H1 (cell line): ENCODE measurements at regions not wholly inside any gene's neighbourhood (a gene's known extent, or its start where the extent isn't known, plus 50 kb on each side); places are given as distances from the start of the nearest gene placed in this dataset.
"Not testable (repeated sequence)": the region's sequence is repeated elsewhere in the genome, so short reads cannot be mapped to it uniquely, and the experiment has no call there.

Source experiments
- CTCF ChIA-PET: fragments of 300-600 bp; sonication (Branson Sonifier 250); formaldehyde crosslinking; loops from one replicate; lab custom pipeline; 2021; ENCODE audit not compliant: partially characterized antibody; lab: Charles Lee
- POLR2A ChIA-PET: fragments of 300-600 bp; sonication (Branson Sonifier 250); formaldehyde crosslinking; loops from one replicate; lab custom pipeline; 2021; ENCODE audit warnings: inconsistent platforms; ENCODE audit not compliant: partially characterized antibody; lab: Charles Lee
- DNase-seq, 2 experiments: peaks; one replicate each; pipeline versions ENCODE4 v3.0.0 to v3.0.0-alpha.2; 2010 to 2022; ENCODE audit warnings: low spot score in 2 of 2, low read depth in 1 of 2, mixed read lengths in 1 of 2
- FAIRE-seq: peaks from 2 replicates; lab custom pipeline; 2011; peaks lifted over from hg19 to GRCh38; lab: Jason Lieb, UNC
- H2AFZ ChIP-seq: 2 replicates; pipeline ENCODE4 v1.8.1; 2012; ENCODE audit warnings: low read length, inconsistent platforms
- H2AK5ac ChIP-seq: 2 replicates; pipeline ENCODE4 v1.6.1; 2013; ENCODE audit warnings: low read depth, low read length
- H2BK120ac ChIP-seq: replicated peaks from 2 replicates; pipeline ENCODE3; 2013; ENCODE audit warnings: low read depth, low read length, inconsistent platforms
- H2BK12ac ChIP-seq: 2 replicates; pipeline ENCODE4 v1.6.1; 2013; ENCODE audit warnings: low read depth, low read length
- H2BK15ac ChIP-seq: 2 replicates; pipeline ENCODE4 v1.6.1; 2013; ENCODE audit warnings: low read length
- H2BK20ac ChIP-seq: 2 replicates; pipeline ENCODE4 v1.6.1; 2013; ENCODE audit warnings: low read length
- H2BK5ac ChIP-seq: 2 replicates; pipeline ENCODE4 v1.6.1; 2013; ENCODE audit warnings: low read depth, low read length
- H3K14ac ChIP-seq: 2 replicates; pipeline ENCODE4 v1.6.1; 2013; ENCODE audit warnings: inconsistent platforms; ENCODE audit not compliant: insufficient read length
- H3K18ac ChIP-seq: 2 replicates; pipeline ENCODE4 v1.6.1; 2013; ENCODE audit warnings: low read length; ENCODE audit errors: extremely low read depth
- H3K23ac ChIP-seq: 2 replicates; pipeline ENCODE4 v1.6.1; 2013; ENCODE audit warnings: inconsistent platforms; ENCODE audit not compliant: insufficient read length
- H3K23me2 ChIP-seq: 2 replicates; pipeline ENCODE4 v1.6.1; 2013; ENCODE audit warnings: low read depth, low read length
- H3K27ac ChIP-seq: 2 replicates; pipeline ENCODE4 v1.6.1; 2011; ENCODE audit warnings: low read depth, low read length, inconsistent platforms
- H3K27me3 ChIP-seq, 4 experiments: replicated peaks in 1 of 4; 1 replicate in 1 of 4; 2 replicates in 3 of 4; pipeline versions ENCODE4 v1.6.1 to v1.8.1; 2011 to 2013; ENCODE audit warnings: low read length in 3 of 4, mild to moderate bottlenecking in 3 of 4, inconsistent platforms in 2 of 4, mixed read lengths in 2 of 4, moderate library complexity in 1 of 4; ENCODE audit not compliant: control insufficient read depth in 3 of 4, insufficient read depth in 3 of 4; ENCODE audit errors: extremely low read depth in 1 of 4
- H3K36me3 ChIP-seq, 4 experiments: 2 replicates each; pipeline versions ENCODE4 v1.6.1 to v1.8.1; 2011 to 2013; ENCODE audit warnings: mild to moderate bottlenecking in 4 of 4, low read length in 3 of 4, moderate library complexity in 2 of 4, control low read depth in 1 of 4, inconsistent platforms in 1 of 4; ENCODE audit not compliant: insufficient read depth in 4 of 4, control insufficient read depth in 2 of 4
- H3K4ac ChIP-seq: replicated peaks from 2 replicates; pipeline ENCODE3; 2013; ENCODE audit warnings: low read length, low read depth, mixed read lengths, inconsistent platforms; ENCODE audit not compliant: insufficient read length
- H3K4me1 ChIP-seq, 4 experiments: replicated peaks in 1 of 4; 1 replicate in 1 of 4; 2 replicates in 3 of 4; pipeline versions ENCODE4 v1.6.1 to v1.8.1; 2011 to 2013; ENCODE audit warnings: low read length in 3 of 4, inconsistent platforms in 2 of 4, mixed read lengths in 1 of 4; ENCODE audit not compliant: insufficient read depth in 4 of 4, control insufficient read depth in 3 of 4
- H3K4me2 ChIP-seq, 2 experiments: 2 replicates each; pipeline versions ENCODE4 v1.6.1 to v1.8.1; 2011 to 2013; ENCODE audit warnings: low read depth in 2 of 2, low read length in 2 of 2, control low read depth in 1 of 2, inconsistent platforms in 1 of 2, mild to moderate bottlenecking in 1 of 2; ENCODE audit not compliant: insufficient read depth in 1 of 2
- H3K4me3 ChIP-seq, 4 experiments: fragments of 200-600, 300-600 bp in 1 of 4; sonication (generic), shearing (Covaris generic), sonication (Bioruptor Twin) in 1 of 4; 2 replicates each; pipeline versions ENCODE4 v1.5.1 to v1.8.1; 2011 to 2016; ENCODE audit warnings: low read length in 4 of 4, low read depth in 3 of 4, control low read depth in 2 of 4, inconsistent platforms in 2 of 4, mild to moderate bottlenecking in 2 of 4, mixed read lengths in 1 of 4, moderate library complexity in 1 of 4; ENCODE audit not compliant: insufficient read depth in 2 of 4; ENCODE audit errors: extremely low read depth in 1 of 4
- H3K56ac ChIP-seq: replicated peaks from 2 replicates; pipeline ENCODE3; 2013; ENCODE audit warnings: low read depth, mild to moderate bottlenecking, mixed read lengths, low read length, inconsistent platforms; ENCODE audit not compliant: insufficient read length
- H3K79me1 ChIP-seq: 2 replicates; pipeline ENCODE4 v1.6.1; 2013; ENCODE audit warnings: low read depth, low read length, control low read depth
- H3K79me2 ChIP-seq, 2 experiments: 2 replicates each; pipeline versions ENCODE4 v1.6.1 to v1.8.1; 2012 to 2013; ENCODE audit warnings: low read length in 2 of 2, mild to moderate bottlenecking in 2 of 2, inconsistent platforms in 1 of 2; ENCODE audit not compliant: insufficient read depth in 2 of 2, control insufficient read depth in 1 of 2
- H3K9ac ChIP-seq, 4 experiments: replicated peaks in 1 of 4; 1 replicate in 1 of 4; 2 replicates in 3 of 4; pipeline versions ENCODE4 v1.6.1 to v1.8.1; 2011 to 2013; ENCODE audit warnings: low read depth in 3 of 4, low read length in 3 of 4, control low read depth in 2 of 4, mild to moderate bottlenecking in 2 of 4, moderate library complexity in 2 of 4, inconsistent platforms in 1 of 4; ENCODE audit errors: extremely low read depth in 1 of 4
- H3K9me3 ChIP-seq, 2 experiments: 2 replicates each; pipeline versions ENCODE4 v1.6.1 to v1.8.1; 2012 to 2013; ENCODE audit warnings: mild to moderate bottlenecking in 2 of 2, moderate library complexity in 2 of 2, control low read depth in 1 of 2, inconsistent platforms in 1 of 2, low read depth in 1 of 2, low read length in 1 of 2, mixed read lengths in 1 of 2; ENCODE audit not compliant: insufficient read depth in 2 of 2
- H4K20me1 ChIP-seq, 2 experiments: replicated peaks in 1 of 2; 2 replicates each; pipeline versions ENCODE3 to v1.8.1; 2011 to 2013; ENCODE audit warnings: inconsistent platforms in 2 of 2, low read length in 2 of 2, mild to moderate bottlenecking in 1 of 2; ENCODE audit not compliant: insufficient read depth in 2 of 2, control insufficient read depth in 1 of 2
- H4K5ac ChIP-seq: 2 replicates; pipeline ENCODE4 v1.6.1; 2013; ENCODE audit warnings: low read length, low read depth, mixed read lengths, inconsistent platforms; ENCODE audit not compliant: insufficient read length
- H4K8ac ChIP-seq: 2 replicates; pipeline ENCODE4 v1.8.0; 2013; ENCODE audit warnings: mild to moderate bottlenecking, moderate library complexity, low read length, inconsistent platforms; ENCODE audit not compliant: insufficient read depth; ENCODE audit errors: extremely low read depth
- H4K91ac ChIP-seq: replicated peaks from 2 replicates; pipeline ENCODE3; 2013; ENCODE audit warnings: low read length, mixed read lengths, inconsistent platforms; ENCODE audit not compliant: insufficient read length
- WGBS, 2 experiments: shearing (Covaris generic) in 1 of 2; methylation state at CpG; one replicate each; pipeline versions ENCODE4 v1.1.6 to v1.1.7; 2013 to 2015; ENCODE audit warnings: low lambda C conversion rate in 2 of 2, mixed read lengths in 2 of 2, inconsistent platforms in 1 of 2, low coverage in 1 of 2, missing lambda C conversion rate in 1 of 2; ENCODE audit not compliant: insufficient replicate concordance in 2 of 2, insufficient coverage in 1 of 2, insufficient read length in 1 of 2; ENCODE audit errors: extremely low coverage in 1 of 2, missing lambda C conversion rate in 1 of 2; 5-methylcytosine and 5-hydroxymethylcytosine counted together

DNA sequence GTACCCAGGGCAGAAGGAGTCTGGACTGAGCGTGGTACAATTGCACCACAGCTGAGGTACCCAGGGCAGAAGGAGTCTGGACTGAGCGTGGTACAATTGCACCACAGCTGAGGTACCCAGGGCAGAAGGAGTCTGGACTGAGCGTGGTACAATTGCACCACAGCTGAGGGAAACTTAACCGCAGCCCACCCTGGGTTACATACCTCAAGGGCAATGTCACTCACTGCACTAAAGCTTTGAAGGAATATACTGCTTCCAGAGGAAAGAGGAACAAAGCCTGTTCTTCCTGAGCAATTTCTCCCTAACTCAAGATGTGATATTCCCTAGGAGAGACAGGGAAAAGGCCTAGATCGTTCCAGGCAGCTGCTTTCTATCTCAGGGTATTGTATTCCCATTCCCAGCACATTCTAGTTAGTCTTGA, 411.4 kb downstream of the LTN1 start:
- FAIRE-seq, H2AK5ac ChIP-seq, H3K23ac ChIP-seq, H3K79me2 ChIP-seq, H3K27me3 ChIP-seq, H3K27ac ChIP-seq, H2BK5ac ChIP-seq, H3K9me3 ChIP-seq, H3K79me1 ChIP-seq, H3K4me1 ChIP-seq, CTCF ChIA-PET, H3K56ac ChIP-seq, H3K23me2 ChIP-seq, H3K14ac ChIP-seq, H4K5ac ChIP-seq, H3K36me3 ChIP-seq, H4K20me1 ChIP-seq, H3K4ac ChIP-seq, H3K18ac ChIP-seq, H4K8ac ChIP-seq, DNase-seq, H3K4me3 ChIP-seq, H2BK15ac ChIP-seq, POLR2A ChIA-PET, H2BK20ac ChIP-seq, H4K91ac ChIP-seq, H3K9ac ChIP-seq, H3K4me2 ChIP-seq, H2BK120ac ChIP-seq: not testable (repeated sequence)
- Histone ChIP-seq H2AFZ (peak overlapping the region; percentile 60), H2BK12ac (peak overlapping the region; percentile 0)
- WGBS, 2 experiments, result 95% methylated on average over 5 of the region's 5 CpGs; no CpG with 5 or more reads in 1 of the 2 experiments
